AG04450 (cell line): ENCODE measurements at regions not wholly inside any gene's neighbourhood (a gene's known extent, or its start where the extent isn't known, plus 50 kb on each side); places are given as distances from the start of the nearest gene placed in this dataset.

Experiments used
- CTCF ChIA-PET: fragments of 300-600, 350-600 bp; formaldehyde crosslinking; extraction: SDS; loops from one replicate; lab custom pipeline; 2022; ENCODE audit warnings: antibody characterized with exemption, inconsistent platforms; lab: Charles Lee
- POLR2A ChIA-PET: fragments of 350-600 bp; formaldehyde crosslinking; extraction: SDS; loops from one replicate; lab custom pipeline; 2021; ENCODE audit warnings: antibody characterized with exemption, inconsistent platforms; lab: Yijun Ruan, JAX
- DNase-seq: peaks from one replicate; pipeline ENCODE4 v3.0.0-alpha.2; 2011; ENCODE audit warnings: low read depth, low spot score
- H3K27ac ChIP-seq: one replicate; pipeline ENCODE4 v1.5.1; 2012; ENCODE audit warnings: low read depth, low read length, control low read depth
- H3K27me3 ChIP-seq: one replicate; pipeline ENCODE4 v1.6.0; 2012; ENCODE audit warnings: low read length; ENCODE audit not compliant: control insufficient read depth, insufficient read depth
- H3K4me3 ChIP-seq: 2 replicates; pipeline ENCODE4 v1.5.1; 2011; ENCODE audit warnings: mild to moderate bottlenecking, low read depth, low read length, control low read depth
- H3K9me3 ChIP-seq: 2 replicates; pipeline ENCODE4 v1.5.1; 2012; ENCODE audit warnings: low read length; ENCODE audit not compliant: control insufficient read depth, insufficient read depth
- CTCF ChIP-seq: IDR thresholded peaks from 2 replicates; pipeline ENCODE4 v1.5.1; 2011; ENCODE audit warnings: low read depth, low read length, control low read depth, inconsistent platforms

DNA sequence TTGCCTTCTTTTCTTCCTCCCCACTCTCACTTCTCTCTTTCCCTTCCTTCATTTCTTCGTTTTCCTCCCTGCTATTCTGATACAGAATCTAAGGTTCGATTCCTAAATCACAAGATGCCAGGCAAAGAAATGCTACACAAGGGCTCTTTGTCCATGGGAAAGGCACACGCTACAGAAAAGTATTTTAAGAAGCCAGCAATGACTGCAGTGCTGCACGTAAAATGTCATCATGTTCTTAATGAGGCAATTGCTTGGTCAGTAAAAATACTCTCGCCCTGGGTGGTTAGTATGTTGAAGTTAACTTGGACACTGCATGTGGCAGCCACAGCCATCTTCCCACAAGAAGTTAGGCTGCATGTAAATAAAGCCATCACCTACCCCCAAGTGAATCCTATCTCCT lies 178.4 kb downstream of the DHX15 start:
- POLR2A ChIA-PET: no interaction called here
- Histone ChIP-seq H3K27ac (no peak overlapping the region), H3K9me3 (no peaks in the 10 kb centered on the region), H3K27me3 (no peaks in the 10 kb centered on the region), H3K4me3 (no peak overlapping the region)
- no peak for TF ChIP-seq CTCF
- CTCF ChIA-PET: no interaction called here
- DNase-seq: no peak

DNA sequence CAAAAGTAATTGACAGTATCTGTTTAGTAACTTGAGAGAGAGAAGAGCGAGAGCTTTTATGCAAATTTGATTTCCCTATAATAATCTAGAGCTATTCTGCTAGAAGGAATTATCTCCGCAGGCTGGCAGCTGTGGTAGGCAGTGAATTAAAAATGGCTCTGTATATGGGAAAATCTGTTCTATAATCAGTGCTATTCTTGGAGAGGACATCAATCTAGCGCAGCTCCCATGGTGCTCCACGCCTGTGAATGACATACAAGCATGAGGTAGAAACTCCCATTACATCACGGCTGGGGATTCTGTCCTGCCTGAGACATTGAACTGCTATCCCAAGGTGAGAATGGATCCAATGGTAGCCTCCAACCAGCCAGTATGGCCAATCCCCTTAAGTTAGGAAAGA lies 179.0 kb downstream of the DHX15 start:
- Histone ChIP-seq H3K9me3 (no peaks in the 10 kb centered on the region), H3K27ac (no peak overlapping the region), H3K4me3 (no peak overlapping the region), H3K27me3 (no peaks in the 10 kb centered on the region)
- DNase-seq: no peak
- no peak for TF ChIP-seq CTCF
- CTCF ChIA-PET: no interaction called here
- POLR2A ChIA-PET: no interaction called here

- no peaks in the 10 kb centered on the region for H3K9me3 ChIP-seq
- ChIA-PET POLR2A (no interaction called here), CTCF (no interaction called here)
- no peaks in the 10 kb centered on the region for H3K27me3 ChIP-seq
- no peak overlapping the region for H3K4me3 ChIP-seq
- H3K27ac ChIP-seq: no peak overlapping the region
- no peak for TF ChIP-seq CTCF
- no peak for DNase-seq
These were observed 180.1 kb downstream of the DHX15 start for GRCh38 chr4:24404281-24404680.

GRCh38 chr4:24403265-24403664 lies 181.1 kb downstream of the DHX15 start:
- H3K4me3 ChIP-seq: no peak overlapping the region
- ChIA-PET CTCF (interaction anchor here (0.5 kb wide), 1 partner anchor 691 kb away, joined by 3 read pairs; no protein-coding TSS in a partner anchor), POLR2A (no interaction called here)
- TF ChIP-seq CTCF: no peak
- no peaks in the 10 kb centered on the region for H3K9me3 ChIP-seq
- no peak for DNase-seq
- H3K27me3 ChIP-seq: no peaks in the 10 kb centered on the region
- H3K27ac ChIP-seq: no peak overlapping the region

DNA sequence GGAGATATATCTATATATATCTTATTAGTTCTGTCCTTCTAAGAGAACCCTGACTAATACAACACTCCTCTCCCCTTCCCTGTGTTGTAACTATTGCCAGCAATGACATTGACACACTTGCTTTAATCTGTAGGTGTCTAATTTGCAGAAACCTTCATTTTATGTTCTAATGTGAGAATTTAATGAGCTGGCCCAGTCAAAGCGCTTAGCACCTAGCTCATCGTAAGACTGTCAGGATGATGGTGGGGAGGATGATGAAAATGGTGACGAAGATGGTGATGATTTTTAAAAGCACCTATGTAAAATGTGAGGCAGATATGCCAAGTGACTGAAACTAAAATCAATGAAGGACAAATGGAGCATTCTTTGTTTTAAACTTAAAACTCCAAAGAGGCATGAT lies 183.8 kb downstream of the DHX15 start:
- no peak for TF ChIP-seq CTCF
- H3K9me3 ChIP-seq: no peaks in the 10 kb centered on the region
- H3K4me3 ChIP-seq: no peak overlapping the region
- no peak overlapping the region for H3K27ac ChIP-seq
- ChIA-PET POLR2A (no interaction called here), CTCF (interaction anchor here (0.6 kb wide), 1 partner anchor 22 kb away, joined by 4 read pairs; no protein-coding TSS in a partner anchor)
- DNase-seq: no peak
- H3K27me3 ChIP-seq: no peaks in the 10 kb centered on the region
